Type B pancreatic cell (in vitro differentiated cells): ENCODE measurements at regions not wholly inside any gene's neighbourhood (a gene's known extent, or its start where the extent isn't known, plus 50 kb on each side); places are given as distances from the start of the nearest gene placed in this dataset.
"Not testable (repeated sequence)": the region's sequence is repeated elsewhere in the genome, so short reads cannot be mapped to it uniquely, and the experiment has no call there.

Source experiments
- DNase-seq: peaks from one replicate; pipeline ENCODE4 v3.0.0; 2021; ENCODE audit warnings: mixed read lengths; ENCODE audit not compliant: unreplicated experiment; ENCODE audit errors: extremely low spot score
- H3K27ac Mint-ChIP-seq: 2 replicates; pipeline ENCODE4 v1.8.0; 2021; ENCODE audit warnings: mild to moderate bottlenecking, mixed read lengths
- H3K27me3 Mint-ChIP-seq: 2 replicates; pipeline ENCODE4 v1.8.0; 2021; ENCODE audit warnings: mixed read lengths
- H3K36me3 Mint-ChIP-seq: 2 replicates; pipeline ENCODE4 v1.8.0; 2021; ENCODE audit warnings: mixed read lengths
- H3K4me1 Mint-ChIP-seq: one replicate; pipeline ENCODE4 v1.8.0; 2021; ENCODE audit warnings: mixed read lengths; ENCODE audit not compliant: unreplicated experiment
- H3K4me3 Mint-ChIP-seq: 2 replicates; pipeline ENCODE4 v1.8.0; 2021; ENCODE audit warnings: mild to moderate bottlenecking, mixed read lengths
- H3K9me3 Mint-ChIP-seq: 2 replicates; pipeline ENCODE4 v1.8.0; 2021; ENCODE audit warnings: mixed read lengths
- TF ChIP-seq, protein P1 (sequence below): fragments of 200-600 bp; sonication (generic); conservative IDR thresholded peaks from 2 replicates; pipeline ENCODE4 v1.5.0; 2021; ENCODE audit warnings: antibody characterized with exemption, mild to moderate bottlenecking

DNA sequence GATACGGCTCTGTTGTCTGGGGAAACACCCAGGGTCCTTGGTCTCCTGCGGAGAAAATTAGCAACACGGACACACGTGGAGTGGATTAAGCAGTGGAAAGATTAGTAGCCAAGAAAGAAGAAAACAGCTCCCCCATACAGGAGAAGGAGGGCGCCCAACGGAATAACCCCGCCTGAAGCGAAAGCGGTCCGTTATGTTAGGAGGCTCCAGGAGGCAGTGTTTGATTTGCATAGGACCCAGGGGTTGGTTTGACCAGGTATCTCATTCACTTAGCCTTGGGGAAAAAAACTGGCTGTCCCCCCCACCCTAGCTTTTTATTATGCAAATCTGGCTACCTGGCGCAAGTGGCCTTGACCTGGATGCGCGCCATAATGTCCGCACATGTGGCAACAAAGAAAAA is 170.1 kb upstream of the KYNU start:
- no peak for DNase-seq
- H3K4me3 Mint-ChIP-seq, result no peak overlapping the region
- TF ChIP-seq, protein P1, sequence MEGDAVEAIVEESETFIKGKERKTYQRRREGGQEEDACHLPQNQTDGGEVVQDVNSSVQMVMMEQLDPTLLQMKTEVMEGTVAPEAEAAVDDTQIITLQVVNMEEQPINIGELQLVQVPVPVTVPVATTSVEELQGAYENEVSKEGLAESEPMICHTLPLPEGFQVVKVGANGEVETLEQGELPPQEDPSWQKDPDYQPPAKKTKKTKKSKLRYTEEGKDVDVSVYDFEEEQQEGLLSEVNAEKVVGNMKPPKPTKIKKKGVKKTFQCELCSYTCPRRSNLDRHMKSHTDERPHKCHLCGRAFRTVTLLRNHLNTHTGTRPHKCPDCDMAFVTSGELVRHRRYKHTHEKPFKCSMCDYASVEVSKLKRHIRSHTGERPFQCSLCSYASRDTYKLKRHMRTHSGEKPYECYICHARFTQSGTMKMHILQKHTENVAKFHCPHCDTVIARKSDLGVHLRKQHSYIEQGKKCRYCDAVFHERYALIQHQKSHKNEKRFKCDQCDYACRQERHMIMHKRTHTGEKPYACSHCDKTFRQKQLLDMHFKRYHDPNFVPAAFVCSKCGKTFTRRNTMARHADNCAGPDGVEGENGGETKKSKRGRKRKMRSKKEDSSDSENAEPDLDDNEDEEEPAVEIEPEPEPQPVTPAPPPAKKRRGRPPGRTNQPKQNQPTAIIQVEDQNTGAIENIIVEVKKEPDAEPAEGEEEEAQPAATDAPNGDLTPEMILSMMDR, result no peak
- no peaks in the 10 kb centered on the region for H3K9me3 Mint-ChIP-seq
- H3K36me3 Mint-ChIP-seq, result no peaks in the 10 kb centered on the region
- H3K27me3 Mint-ChIP-seq, result peaks cover 8% of the 10 kb centered on the region
- no peaks in the 10 kb centered on the region for H3K4me1 Mint-ChIP-seq
- no peak overlapping the region for H3K27ac Mint-ChIP-seq

- H3K4me1 Mint-ChIP-seq, DNase-seq, H3K4me3 Mint-ChIP-seq, H3K9me3 Mint-ChIP-seq, H3K27ac Mint-ChIP-seq, H3K27me3 Mint-ChIP-seq, H3K36me3 Mint-ChIP-seq: not testable (repeated sequence)
Observed at GRCh38 chr2:142702397-142702796, 175.1 kb upstream of the KYNU start.

GRCh38 chr2:142695350-142696257 is 181.9 kb upstream of the KYNU start:
- H3K36me3 Mint-ChIP-seq, H3K27ac Mint-ChIP-seq, H3K4me3 Mint-ChIP-seq, H3K27me3 Mint-ChIP-seq, DNase-seq, H3K9me3 Mint-ChIP-seq: not testable (repeated sequence)
- peaks cover 10% of the 10 kb centered on the region for H3K4me1 Mint-ChIP-seq

DNA sequence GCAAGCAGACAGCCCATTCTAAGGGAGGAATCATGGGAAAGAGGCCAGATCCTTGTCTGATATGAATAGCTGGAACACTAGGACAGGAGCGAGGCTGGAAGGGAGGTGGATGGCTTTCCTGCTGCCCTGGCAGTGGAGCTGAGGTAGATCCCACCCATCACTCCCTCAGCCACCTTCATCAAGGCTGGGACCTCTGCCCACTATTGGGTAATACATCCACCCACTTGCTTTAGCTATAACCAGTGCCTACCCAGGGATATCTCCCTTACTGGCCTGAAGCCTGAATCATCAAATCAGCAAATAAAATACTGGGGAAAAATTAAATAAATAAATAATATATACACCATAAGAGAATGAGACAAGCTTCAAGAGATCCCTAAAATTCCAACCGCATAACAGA is 183.2 kb upstream of the KYNU start:
- Mint-ChIP-seq H3K9me3 (peaks cover 5% of the 10 kb centered on the region), H3K4me1 (peaks cover 10% of the 10 kb centered on the region), H3K27ac (no peak overlapping the region), H3K36me3 (peaks cover 3% of the 10 kb centered on the region), H3K4me3 (no peak overlapping the region), H3K27me3 (no peaks in the 10 kb centered on the region)
- no peak for DNase-seq
- TF ChIP-seq, protein P1, result no peak

DNA sequence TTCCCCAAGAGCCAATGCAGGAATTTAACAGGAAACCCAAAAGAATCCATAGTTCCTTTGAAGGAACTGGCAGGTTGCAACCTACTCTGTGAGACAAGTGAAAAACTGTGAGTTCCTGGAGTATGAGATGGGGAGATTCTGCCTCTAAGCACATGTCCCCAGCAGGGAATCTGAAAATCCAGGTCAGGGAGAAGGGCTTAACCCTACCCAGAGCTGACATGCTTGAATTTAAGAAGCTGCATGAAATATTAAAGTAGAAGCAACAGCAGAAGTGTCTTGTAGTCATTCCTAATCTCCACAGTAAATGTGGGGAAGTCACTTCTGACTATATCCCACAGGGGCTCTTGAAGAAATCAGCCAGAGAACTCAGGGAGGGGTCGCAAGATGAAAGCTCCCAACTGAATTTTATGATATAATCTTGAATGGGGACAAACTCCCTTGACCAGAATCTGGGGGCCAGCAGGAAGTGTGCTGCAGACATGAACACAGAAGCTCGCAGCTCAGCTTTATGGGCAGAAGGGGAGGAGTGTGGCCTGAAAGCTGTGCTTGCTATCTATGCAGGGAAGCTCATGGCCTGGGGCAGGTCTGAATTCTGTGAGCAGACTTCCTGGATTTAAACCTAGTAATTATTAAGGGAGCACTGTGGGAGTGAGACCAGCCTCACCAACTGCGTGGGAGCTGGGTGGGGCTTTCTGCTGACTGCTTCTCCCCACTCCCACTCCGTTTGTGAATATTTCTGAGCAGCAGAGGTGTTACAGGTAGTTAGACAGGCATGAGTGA is 184.1 kb upstream of the KYNU start:
- no peak overlapping the region for H3K4me3 Mint-ChIP-seq
- H3K9me3 Mint-ChIP-seq, result peaks cover 5% of the 10 kb centered on the region
- no peak for DNase-seq
- TF ChIP-seq, protein P1, result no peak
- H3K27ac Mint-ChIP-seq, result no peak overlapping the region
- peaks cover 10% of the 10 kb centered on the region for H3K4me1 Mint-ChIP-seq
- H3K36me3 Mint-ChIP-seq, result peaks cover 3% of the 10 kb centered on the region
- no peaks in the 10 kb centered on the region for H3K27me3 Mint-ChIP-seq

DNA sequence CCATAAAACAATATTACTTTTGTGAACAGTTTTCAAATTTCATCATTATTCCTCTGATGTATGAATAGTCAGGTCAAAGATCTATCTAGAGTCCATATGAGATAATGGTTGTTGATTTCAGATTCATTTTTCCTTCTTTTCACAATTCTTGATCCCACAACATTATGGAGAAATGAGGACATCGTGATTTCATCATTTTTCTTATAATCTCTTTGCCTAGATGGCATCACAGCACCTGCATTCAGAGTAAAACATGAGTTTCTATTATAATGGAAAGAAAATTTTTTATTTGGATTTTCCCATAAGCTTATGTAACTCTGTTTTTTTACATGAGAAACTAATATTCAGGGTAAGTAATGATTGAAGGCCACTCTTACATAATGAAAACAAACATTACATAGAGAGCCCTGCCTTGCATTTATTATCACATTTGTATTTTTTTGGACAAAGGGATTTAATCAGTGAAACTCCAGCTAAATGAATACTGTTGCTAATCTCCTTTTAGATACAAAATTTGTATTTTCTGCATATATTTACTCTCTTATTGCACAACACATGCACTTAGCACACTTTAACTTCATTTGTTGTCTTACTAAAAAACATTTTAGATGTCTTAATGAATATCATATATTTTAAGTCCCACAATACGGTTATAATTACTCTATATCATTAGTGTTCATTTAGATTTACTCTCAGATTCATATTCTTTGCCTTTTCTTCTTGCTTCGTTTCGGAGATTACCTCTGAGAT is 188.4 kb upstream of the KYNU start:
- TF ChIP-seq, protein P1, result no peak
- H3K9me3 Mint-ChIP-seq, result no peaks in the 10 kb centered on the region
- no peaks in the 10 kb centered on the region for H3K36me3 Mint-ChIP-seq
- peaks cover 7% of the 10 kb centered on the region for H3K4me1 Mint-ChIP-seq
- no peak overlapping the region for H3K4me3 Mint-ChIP-seq
- no peak overlapping the region for H3K27ac Mint-ChIP-seq
- no peaks in the 10 kb centered on the region for H3K27me3 Mint-ChIP-seq
- no peak for DNase-seq
